ENCODE measurements at regions not wholly inside any gene's neighbourhood (a gene's known extent, or its start where the extent isn't known, plus 50 kb on each side); places are given as distances from the start of the nearest gene placed in this dataset.
"Not testable (repeated sequence)": the region's sequence is repeated elsewhere in the genome, so short reads cannot be mapped to it uniquely, and the experiment has no call there.

GRCh38 chr20:29409833-29410805 is 1847.3 kb upstream of the DEFB115 start:
- DNase-seq (ENCODE audit: low read depth in 2 of 2), result no peak
- H3K4me3 ChIP-seq (replicated peaks in 1 of 2; ENCODE audit: low read depth in 2 of 2, low read length in 2 of 2), result no peak overlapping the region
- TF ChIP-seq CTCF (IDR thresholded peaks at IDR 0.05; ENCODE audit: low read depth, low read length), result no peak

GRCh38 chr20:29410806-29411457 is 1846.5 kb upstream of the DEFB115 start:
- TF ChIP-seq CTCF (IDR thresholded peaks at IDR 0.05; ENCODE audit: low read depth, low read length), result no peak
- no peak for DNase-seq (ENCODE audit: low read depth in 2 of 2)
- no peak overlapping the region for H3K4me3 ChIP-seq (replicated peaks in 1 of 2; ENCODE audit: low read depth in 2 of 2, low read length in 2 of 2)

- not testable (repeated sequence) for H3K4me3 ChIP-seq (replicated peaks in 1 of 2; ENCODE audit: low read depth in 2 of 2, low read length in 2 of 2); DNase-seq (ENCODE audit: low read depth in 2 of 2)
Observed at GRCh38 chr20:29411458-29411820, 1846.0 kb upstream of the DEFB115 start.

DNA sequence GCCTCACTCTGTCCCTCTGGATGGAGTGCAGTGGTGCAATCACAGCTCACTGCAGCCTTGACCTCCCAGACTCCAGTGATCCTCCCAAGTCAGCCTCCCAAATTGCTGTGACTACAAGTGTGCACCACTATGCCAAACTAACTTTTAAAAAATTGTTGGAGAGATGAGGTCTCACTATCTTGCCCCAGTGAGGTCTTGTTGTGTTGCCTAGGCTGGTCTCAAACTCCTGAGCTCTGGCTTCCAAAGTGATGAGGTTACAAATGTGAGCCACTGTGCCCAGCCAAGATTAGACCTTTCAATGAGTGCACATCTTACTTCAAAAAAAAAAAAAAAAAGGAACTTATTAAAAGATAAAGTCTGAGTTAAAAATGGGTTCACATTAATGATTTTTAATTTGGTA is 1838.1 kb upstream of the DEFB115 start:
- H3K4me3 ChIP-seq (replicated peaks in 1 of 2; ENCODE audit: low read depth in 2 of 2, low read length in 2 of 2), result no peak overlapping the region
- no peak for DNase-seq (ENCODE audit: low read depth in 2 of 2)
- no peak for TF ChIP-seq CTCF (IDR thresholded peaks at IDR 0.05; ENCODE audit: low read depth, low read length)

DNA sequence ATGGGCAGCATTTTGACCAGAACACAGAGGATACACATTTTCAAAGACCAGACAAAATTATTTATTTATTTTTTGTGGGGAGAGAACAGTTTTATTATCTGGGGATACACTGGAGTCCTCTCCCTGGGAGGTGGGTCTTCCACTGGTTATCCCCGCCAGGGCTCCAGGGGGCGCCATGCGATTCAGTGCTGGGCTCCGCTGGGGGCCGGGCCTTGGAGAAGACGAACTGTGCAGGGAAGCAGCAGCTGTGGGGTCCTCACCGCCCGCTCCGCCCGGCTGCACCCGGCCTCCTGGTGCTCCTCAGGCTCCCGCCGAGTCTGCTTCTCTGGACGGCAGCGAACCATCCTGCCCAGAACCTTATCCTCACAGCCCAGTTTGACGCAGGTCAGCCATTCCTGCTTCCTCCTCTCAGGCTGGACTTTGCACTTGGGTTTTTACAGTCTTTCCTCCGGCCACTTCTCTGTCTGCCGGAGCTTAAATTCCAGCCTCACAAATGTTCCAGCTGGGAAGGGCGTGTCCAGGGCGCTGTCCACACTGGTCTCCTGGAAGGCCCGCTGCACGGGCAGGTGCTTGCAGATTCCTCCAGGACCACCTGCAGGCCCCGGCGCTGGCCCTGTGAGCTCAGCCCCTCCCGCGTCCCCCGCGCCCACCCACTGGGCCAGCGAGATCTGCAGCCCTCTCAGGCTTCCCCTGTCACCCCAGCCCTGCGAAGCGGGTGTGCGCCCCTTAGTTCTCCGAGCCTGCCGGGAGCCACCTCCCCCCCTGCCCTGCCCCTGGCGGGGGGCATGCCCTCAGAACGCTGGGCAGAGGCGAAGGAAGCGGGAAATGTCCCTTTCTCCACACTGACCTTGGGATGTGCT is 1830.0 kb upstream of the DEFB115 start:
- no peak for TF ChIP-seq CTCF (IDR thresholded peaks at IDR 0.05; ENCODE audit: low read depth, low read length)
- no peak for DNase-seq (ENCODE audit: low read depth in 2 of 2)
- no peak overlapping the region for H3K4me3 ChIP-seq (replicated peaks in 1 of 2; ENCODE audit: low read depth in 2 of 2, low read length in 2 of 2)

- no peak overlapping the region for H3K4me3 ChIP-seq (replicated peaks in 1 of 2; ENCODE audit: low read depth in 2 of 2, low read length in 2 of 2)
- DNase-seq (ENCODE audit: low read depth in 2 of 2), result no peak
- no peak for TF ChIP-seq CTCF (IDR thresholded peaks at IDR 0.05; ENCODE audit: low read depth, low read length)
Observed at GRCh38 chr20:29430531-29430930, 1826.9 kb upstream of the DEFB115 start.

GRCh38 chr20:29440721-29441120 is 1816.7 kb upstream of the DEFB115 start:
- DNase-seq (ENCODE audit: low read depth in 2 of 2); H3K4me3 ChIP-seq (replicated peaks in 1 of 2; ENCODE audit: low read depth in 2 of 2, low read length in 2 of 2): not testable (repeated sequence)

Data from cardiac fibroblast (primary cell).